ENCODE measurements at regions not wholly inside any gene's neighbourhood (a gene's known extent, or its start where the extent isn't known, plus 50 kb on each side); places are given as distances from the start of the nearest gene placed in this dataset.

- TF ChIP-seq PRDM10 (tag by site-specific recombination; IDR thresholded peaks at IDR 0.05) (no peak), BCL6B (tag by site-specific recombination; IDR thresholded peaks at IDR 0.05) (no peak), ZNF274 (IDR thresholded peaks at IDR 0.05; ENCODE audit: low read length) (no peak), ZNF274 (tag by site-specific recombination; IDR thresholded peaks at IDR 0.05; ENCODE audit: borderline replicate concordance) (no peak), FEZF1 (tag by site-specific recombination; IDR thresholded peaks at IDR 0.05) (no peak)
These were observed 372.4 kb upstream of the VWC2 start for GRCh38 chr7:49400891-49401550.

Data from HEK293 (cell line).